ENCODE measurements at regions not wholly inside any gene's neighbourhood (a gene's known extent, or its start where the extent isn't known, plus 50 kb on each side); places are given as distances from the start of the nearest gene placed in this dataset.

DNA sequence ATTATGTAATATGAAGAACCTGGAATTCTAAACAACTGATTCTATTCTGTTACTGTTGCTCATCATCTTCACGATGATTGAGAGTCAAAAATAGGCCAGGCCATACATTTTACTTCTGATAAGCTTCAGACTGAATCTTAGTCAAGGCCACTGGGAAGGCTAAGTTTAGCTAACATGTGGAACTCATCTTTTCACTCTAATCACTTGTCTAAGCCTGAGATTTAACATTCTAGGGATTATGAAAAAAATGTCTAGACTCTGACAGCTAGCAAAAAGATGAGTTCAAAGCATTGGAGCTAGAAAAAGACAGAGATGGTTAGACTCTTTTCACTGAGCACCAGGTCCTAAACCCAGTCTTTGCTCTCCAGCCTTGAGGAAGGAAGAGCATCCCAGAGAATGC, 656.2 kb upstream of the IGFBP7 start:
- ChIA-PET CTCF (no interaction called here), POLR2A (no interaction called here)
- no peaks in the 10 kb centered on the region for H3K9me1 ChIP-seq (replicated peaks; ENCODE audit: control insufficient read depth, extremely low read depth, insufficient read depth, low read length)
- H3K27me3 ChIP-seq (ENCODE audit: control insufficient read depth in 2 of 2, insufficient read depth in 2 of 2, low read length in 2 of 2): no peaks in the 10 kb centered on the region
- no peaks in the 10 kb centered on the region for H3K36me3 ChIP-seq (ENCODE audit: control insufficient read depth in 2 of 2, extremely low read depth in 1 of 2, insufficient read depth in 2 of 2, low read length in 2 of 2)
- no peaks in the 10 kb centered on the region for H3K4me1 ChIP-seq (ENCODE audit: control insufficient read depth, extremely low read depth, insufficient read depth, low read length)
- no peak overlapping the region for H3K27ac ChIP-seq (ENCODE audit: insufficient read depth, low read depth, low read length)
- TF ChIP-seq, protein P1, sequence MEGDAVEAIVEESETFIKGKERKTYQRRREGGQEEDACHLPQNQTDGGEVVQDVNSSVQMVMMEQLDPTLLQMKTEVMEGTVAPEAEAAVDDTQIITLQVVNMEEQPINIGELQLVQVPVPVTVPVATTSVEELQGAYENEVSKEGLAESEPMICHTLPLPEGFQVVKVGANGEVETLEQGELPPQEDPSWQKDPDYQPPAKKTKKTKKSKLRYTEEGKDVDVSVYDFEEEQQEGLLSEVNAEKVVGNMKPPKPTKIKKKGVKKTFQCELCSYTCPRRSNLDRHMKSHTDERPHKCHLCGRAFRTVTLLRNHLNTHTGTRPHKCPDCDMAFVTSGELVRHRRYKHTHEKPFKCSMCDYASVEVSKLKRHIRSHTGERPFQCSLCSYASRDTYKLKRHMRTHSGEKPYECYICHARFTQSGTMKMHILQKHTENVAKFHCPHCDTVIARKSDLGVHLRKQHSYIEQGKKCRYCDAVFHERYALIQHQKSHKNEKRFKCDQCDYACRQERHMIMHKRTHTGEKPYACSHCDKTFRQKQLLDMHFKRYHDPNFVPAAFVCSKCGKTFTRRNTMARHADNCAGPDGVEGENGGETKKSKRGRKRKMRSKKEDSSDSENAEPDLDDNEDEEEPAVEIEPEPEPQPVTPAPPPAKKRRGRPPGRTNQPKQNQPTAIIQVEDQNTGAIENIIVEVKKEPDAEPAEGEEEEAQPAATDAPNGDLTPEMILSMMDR (IDR thresholded peaks at IDR 0.05; ENCODE audit: extremely low read depth in 1 of 2, insufficient read depth in 1 of 2, low read depth in 1 of 2, low read length in 2 of 2): no peak
- no peak for TF ChIP-seq FOS (IDR thresholded peaks at IDR 0.05; ENCODE audit: borderline replicate concordance, insufficient read depth, low read length)
- H3K79me2 ChIP-seq (ENCODE audit: control insufficient read depth, insufficient read depth, low read length): no peaks in the 10 kb centered on the region
- BruUV-seq (replicated peaks): no TSS peak
- H3K9me3 ChIP-seq (replicated peaks; ENCODE audit: control insufficient read depth, insufficient read depth, low read length): peaks cover 2% of the 10 kb centered on the region
- no peak overlapping the region for H3K9ac ChIP-seq (replicated peaks; ENCODE audit: extremely low read depth, insufficient read depth, low read length)
- dilution Hi-C loops (cut with MboI; ENCODE audit: extremely low pct_ligation_motif_present, low sequenced_read_pairs) (no loop called here), intact Hi-C loops (cut with micrococcal nuclease) (no loop called here)
- FAIRE-seq (no peak), DNase-seq (ENCODE audit: low read depth, low spot score) (no peak)
- H3K4me2 ChIP-seq (ENCODE audit: insufficient read depth, low read length): no peak overlapping the region
- H4K20me1 ChIP-seq (replicated peaks; ENCODE audit: control insufficient read depth, extremely low read depth, insufficient read depth, low read length): no peaks in the 10 kb centered on the region
- no peak overlapping the region for H3K4me3 ChIP-seq (replicated peaks in 1 of 3; ENCODE audit: insufficient read depth in 1 of 3, low read depth in 1 of 3, low read length in 3 of 3)
- H2AFZ ChIP-seq (ENCODE audit: low read depth, low read length): no peak overlapping the region

- no peaks in the 10 kb centered on the region for H3K9me1 ChIP-seq (replicated peaks; ENCODE audit: control insufficient read depth, extremely low read depth, insufficient read depth, low read length)
- no peaks in the 10 kb centered on the region for H4K20me1 ChIP-seq (replicated peaks; ENCODE audit: control insufficient read depth, extremely low read depth, insufficient read depth, low read length)
- H3K9me3 ChIP-seq (replicated peaks; ENCODE audit: control insufficient read depth, insufficient read depth, low read length): peaks cover 2% of the 10 kb centered on the region
- CTCF ChIA-PET: no interaction called here
- no TSS peak for BruUV-seq (replicated peaks)
- FAIRE-seq (no peak), DNase-seq (ENCODE audit: low read depth, low spot score) (no peak)
- intact Hi-C loops (cut with micrococcal nuclease): no loop called here
- H3K4me1 ChIP-seq (ENCODE audit: control insufficient read depth, extremely low read depth, insufficient read depth, low read length): no peaks in the 10 kb centered on the region
- no peak overlapping the region for H3K27ac ChIP-seq (ENCODE audit: insufficient read depth, low read depth, low read length)
- H2AFZ ChIP-seq (ENCODE audit: low read depth, low read length): no peak overlapping the region
- TF ChIP-seq GATA2 (IDR thresholded peaks at IDR 0.05; ENCODE audit: insufficient read depth, insufficient read length, low read depth, low read length): no peak
- no peak for TF ChIP-seq POLR2A (IDR thresholded peaks at IDR 0.05; ENCODE audit: low read depth, low read length)
- no peak for TF ChIP-seq FOS (IDR thresholded peaks at IDR 0.05; ENCODE audit: borderline replicate concordance, insufficient read depth, low read length)
- no peak for TF ChIP-seq EZH2 (IDR thresholded peaks at IDR 0.05; ENCODE audit: borderline replicate concordance, low read depth, low read length, severe bottlenecking)
- TF ChIP-seq JUN (IDR thresholded peaks at IDR 0.05; ENCODE audit: borderline replicate concordance, insufficient read depth, insufficient read length, low read depth): no peak
- TF ChIP-seq POLR2AphosphoS5 (IDR thresholded peaks at IDR 0.05; ENCODE audit: insufficient read depth, low read depth, low read length): no peak
- TF ChIP-seq MYC (IDR thresholded peaks at IDR 0.05; ENCODE audit: low read depth, low read length): no peak
- TF ChIP-seq, protein P1 (IDR thresholded peaks at IDR 0.05; ENCODE audit: extremely low read depth in 1 of 2, insufficient read depth in 1 of 2, low read depth in 1 of 2, low read length in 2 of 2): no peak
- no peak for TF ChIP-seq MAX (IDR thresholded peaks at IDR 0.05; ENCODE audit: insufficient read depth, insufficient read length)
- H3K79me2 ChIP-seq (ENCODE audit: control insufficient read depth, insufficient read depth, low read length): no peaks in the 10 kb centered on the region
- POLR2A ChIA-PET: no interaction called here
- H3K36me3 ChIP-seq (ENCODE audit: control insufficient read depth in 2 of 2, extremely low read depth in 1 of 2, insufficient read depth in 2 of 2, low read length in 2 of 2): no peaks in the 10 kb centered on the region
- no peak overlapping the region for H3K9ac ChIP-seq (replicated peaks; ENCODE audit: extremely low read depth, insufficient read depth, low read length)
- H3K27me3 ChIP-seq (ENCODE audit: control insufficient read depth in 2 of 2, insufficient read depth in 2 of 2, low read length in 2 of 2): no peaks in the 10 kb centered on the region
- dilution Hi-C loops (cut with MboI; ENCODE audit: extremely low pct_ligation_motif_present, low sequenced_read_pairs): no loop called here
- H3K4me3 ChIP-seq (replicated peaks in 1 of 3; ENCODE audit: insufficient read depth in 1 of 3, low read depth in 1 of 3, low read length in 3 of 3): no peak overlapping the region
- no peak overlapping the region for H3K4me2 ChIP-seq (ENCODE audit: insufficient read depth, low read length)
Observed at GRCh38 chr4:57764856-57765255, 654.7 kb upstream of the IGFBP7 start.

Data from endothelial cell of umbilical vein (primary cell).